ENCODE measurements at regions not wholly inside any gene's neighbourhood (a gene's known extent, or its start where the extent isn't known, plus 50 kb on each side); places are given as distances from the start of the nearest gene placed in this dataset.

- H3K9ac ChIP-seq (ENCODE audit: insufficient read depth in 1 of 2, low read depth in 2 of 2, low read length in 2 of 2): no peak overlapping the region
- H3K9me1 ChIP-seq (ENCODE audit: control insufficient read depth, insufficient read depth, low read length): no peaks in the 10 kb centered on the region
- no peaks in the 10 kb centered on the region for H3K79me2 ChIP-seq (ENCODE audit: control insufficient read depth, insufficient read depth, low read length)
- no peaks in the 10 kb centered on the region for H3K4me1 ChIP-seq (replicated peaks in 1 of 2; ENCODE audit: control insufficient read depth in 2 of 2, insufficient read depth in 2 of 2, low read length in 2 of 2)
- POLR2A ChIA-PET: no interaction called here
- H2AFZ ChIP-seq (ENCODE audit: low read depth, low read length): no peak overlapping the region
- intact Hi-C loops (cut with micrococcal nuclease) (no loop called here), in situ Hi-C loops (cut with MboI) (no loop called here)
- no peak overlapping the region for H3K4me2 ChIP-seq (ENCODE audit: insufficient read depth, low read length)
- DNase-seq (ENCODE audit: extremely low read depth in 1 of 4, low spot score in 3 of 4) (no peak), FAIRE-seq (no peak), ATAC-seq (no peak)
- no peaks in the 10 kb centered on the region for H3K36me3 ChIP-seq (ENCODE audit: control insufficient read depth, insufficient read depth, low read length)
- TF ChIP-seq PREB (CRISPR knock-in tag; IDR thresholded peaks at IDR 0.05) (no peak), ILK (tag; IDR thresholded peaks at IDR 0.05; ENCODE audit: borderline replicate concordance, low read depth) (no peak), U2AF2 (optimal IDR thresholded peaks at IDR 0.05; ENCODE audit: low read depth, low read length) (no peak), TCF7 (IDR thresholded peaks at IDR 0.05; ENCODE audit: borderline replicate concordance) (no peak), TAF15 (IDR thresholded peaks at IDR 0.05; ENCODE audit: low read depth, low read length) (no peak), CXXC5 (CRISPR knock-in tag; IDR thresholded peaks at IDR 0.05) (no peak), BCOR (IDR thresholded peaks at IDR 0.05) (no peak)
- no TSS peak for BruUV-seq (replicated peaks)
- H4K20me1 ChIP-seq (replicated peaks; ENCODE audit: control insufficient read depth, insufficient read depth, low read length): no peaks in the 10 kb centered on the region
- 0% methylated on average over 2 of the region's 4 CpGs for WGBS (ENCODE audit: insufficient coverage, low coverage, missing lambda C conversion rate)
- CTCF ChIA-PET (ENCODE audit: low intra/inter-chr PET ratio): no interaction called here
- H3K27me3 ChIP-seq (ENCODE audit: control insufficient read depth in 2 of 2, insufficient read depth in 2 of 2, low read length in 2 of 2): no peaks in the 10 kb centered on the region
- H3K27ac ChIP-seq (ENCODE audit: extremely low read depth, low read depth, low read length): no peak overlapping the region
- no peaks in the 10 kb centered on the region for H3K9me3 ChIP-seq (replicated peaks; ENCODE audit: control insufficient read depth, insufficient read depth, low read depth, low read length)
- H3K4me3 ChIP-seq: no peak overlapping the region
Measured at GRCh38 chr9:17846948-17847655, 268.2 kb downstream of the SH3GL2 start.

All from K562 (cell line).